T-helper 9 cell (primary cell): ENCODE measurements at regions not wholly inside any gene's neighbourhood (a gene's known extent, or its start where the extent isn't known, plus 50 kb on each side); places are given as distances from the start of the nearest gene placed in this dataset.

Experiments used
- DNase-seq: peaks from one replicate; pipeline ENCODE4 v3.0.0-alpha.2; 2020

- no peak for DNase-seq
These were observed 271.6 kb downstream of the SYK start for GRCh38 chr9:91073049-91073810.

DNA sequence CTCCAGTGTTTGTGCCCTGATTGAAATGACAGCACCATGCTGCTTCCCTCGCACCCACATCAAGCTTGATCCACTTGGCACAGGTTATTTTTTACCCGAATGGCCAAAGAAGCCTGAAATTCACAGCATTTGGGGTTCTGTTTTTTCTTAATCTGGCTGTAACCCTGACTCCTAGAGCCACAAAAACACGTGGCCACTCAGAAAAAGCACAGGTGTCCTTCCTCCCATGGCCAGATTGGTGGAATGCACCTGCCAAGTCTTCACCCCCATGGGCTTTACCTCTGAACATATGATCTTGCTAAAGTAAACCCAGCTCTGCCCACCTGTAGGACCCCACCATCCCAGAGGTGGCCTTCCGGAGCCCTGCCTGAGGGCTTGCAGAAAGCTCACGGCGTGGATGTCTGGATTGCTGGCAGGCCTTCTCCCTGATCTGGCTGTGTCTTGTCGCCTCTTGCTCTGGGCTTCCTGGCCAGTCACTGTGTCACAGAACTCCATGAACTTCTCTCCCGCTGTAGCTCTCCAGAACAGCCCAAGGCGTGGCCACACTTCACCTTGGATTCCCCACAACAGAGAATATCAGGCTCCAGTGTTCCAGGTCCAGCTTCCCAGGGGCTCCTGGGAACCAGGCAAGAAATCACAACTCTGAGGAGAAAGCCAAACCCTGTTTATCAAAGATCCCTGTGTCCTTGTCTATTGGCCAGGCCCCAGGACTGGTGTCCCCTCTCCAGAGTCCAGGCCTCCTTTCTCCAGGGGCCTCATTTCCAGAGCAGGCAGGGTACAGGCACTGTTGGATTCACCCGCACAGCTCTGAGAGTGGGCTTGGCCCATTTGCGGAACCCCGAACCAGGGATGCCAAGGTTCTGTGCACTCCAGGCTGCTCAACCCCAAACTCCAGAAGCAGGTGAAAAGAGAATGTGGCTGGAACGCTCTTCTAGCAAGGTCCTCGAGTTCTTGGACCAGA, 272.5 kb downstream of the SYK start:
- no peak for DNase-seq

DNA sequence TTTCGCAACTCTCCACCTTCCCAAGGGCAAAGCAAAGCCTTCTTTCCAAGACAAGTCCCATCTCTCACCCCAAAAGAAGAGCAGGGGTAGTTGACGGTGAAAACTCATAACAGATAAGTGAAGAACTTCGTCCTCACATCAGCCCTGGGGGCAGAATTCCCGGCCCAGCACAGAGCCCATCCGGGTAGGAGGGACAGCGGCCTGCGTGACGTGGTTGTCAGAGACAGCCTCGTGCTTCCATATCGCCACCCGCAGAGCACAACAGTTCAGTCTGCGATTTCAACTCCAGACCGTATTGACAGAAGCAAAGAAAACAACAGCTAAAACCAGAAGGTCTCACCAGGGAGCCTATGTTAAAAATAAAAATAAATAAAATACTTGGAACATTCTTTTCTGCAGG, 273.2 kb downstream of the SYK start:
- DNase-seq = no peak

GRCh38 chr9:91075279-91075678, 273.7 kb downstream of the SYK start:
- DNase-seq = no peak

GRCh38 chr9:91077624-91078368, 276.2 kb downstream of the SYK start:
- DNase-seq = no peak

GRCh38 chr9:91078369-91078695, 276.7 kb downstream of the SYK start:
- no peak for DNase-seq

- DNase-seq = no peak
These were observed 279.0 kb downstream of the AUH start for GRCh38 chr9:91082731-91083130.

GRCh38 chr9:91084896-91085516, 276.7 kb downstream of the AUH start:
- no peak for DNase-seq

GRCh38 chr9:91085517-91086291, 276.0 kb downstream of the AUH start:
- no peak for DNase-seq

DNA sequence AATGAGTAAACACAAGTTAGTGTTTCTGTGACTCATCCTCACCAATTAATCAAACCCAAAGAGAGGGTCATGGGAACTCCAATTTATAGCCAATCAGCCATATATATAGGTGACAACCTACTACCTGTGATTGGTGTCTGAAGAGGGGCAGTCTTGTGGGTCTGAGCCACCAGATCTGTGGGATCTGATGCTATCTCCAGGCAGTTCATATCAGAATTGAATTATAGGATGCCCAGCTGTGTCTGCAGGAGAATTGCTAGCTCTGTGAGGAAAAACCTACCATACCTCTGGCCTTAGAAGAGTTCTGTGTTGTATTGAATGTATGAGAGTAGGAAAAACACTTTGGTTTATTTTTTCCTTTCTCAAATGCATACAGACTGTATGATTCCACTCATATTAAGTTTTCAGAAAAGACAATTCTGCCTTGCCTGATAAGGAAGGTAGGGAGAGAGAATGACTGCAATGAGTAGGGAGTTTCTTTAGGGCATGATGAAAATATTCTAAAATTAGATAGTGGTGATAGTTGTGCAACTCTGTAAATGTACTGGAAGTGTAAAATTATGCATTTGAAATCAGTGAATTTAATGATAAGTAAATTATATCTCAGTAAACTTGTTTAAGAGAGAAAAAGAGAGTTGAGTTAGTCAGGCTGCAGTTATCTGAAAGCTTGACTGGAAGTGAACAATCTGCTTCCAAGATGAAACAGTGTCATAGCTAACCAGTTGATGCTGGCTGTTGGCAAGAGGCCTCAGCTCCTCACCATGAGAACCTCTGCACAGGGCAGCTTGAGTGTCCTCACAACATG, 274.9 kb downstream of the AUH start:
- DNase-seq = no peak

DNA sequence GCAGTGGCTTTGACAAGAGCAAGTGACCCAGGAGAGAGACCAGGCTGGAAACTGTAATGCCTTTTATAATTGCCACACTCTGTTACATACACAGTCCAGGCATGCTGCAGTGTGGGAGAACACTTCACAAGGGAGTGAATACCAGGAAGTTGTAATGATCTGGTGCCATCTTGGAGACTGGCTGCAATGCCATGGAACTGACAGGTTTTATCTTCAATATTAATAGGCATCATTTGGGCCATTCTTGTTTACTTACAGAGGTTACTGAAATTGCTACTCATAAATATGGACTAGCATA, 274.3 kb downstream of the AUH start:
- DNase-seq = no peak

GRCh38 chr9:91089405-91090129, 272.2 kb downstream of the AUH start:
- no peak for DNase-seq

GRCh38 chr9:91090130-91090410, 271.6 kb downstream of the AUH start:
- no peak for DNase-seq

GRCh38 chr9:91092214-91092613, 269.5 kb downstream of the AUH start:
- no peak for DNase-seq

DNA sequence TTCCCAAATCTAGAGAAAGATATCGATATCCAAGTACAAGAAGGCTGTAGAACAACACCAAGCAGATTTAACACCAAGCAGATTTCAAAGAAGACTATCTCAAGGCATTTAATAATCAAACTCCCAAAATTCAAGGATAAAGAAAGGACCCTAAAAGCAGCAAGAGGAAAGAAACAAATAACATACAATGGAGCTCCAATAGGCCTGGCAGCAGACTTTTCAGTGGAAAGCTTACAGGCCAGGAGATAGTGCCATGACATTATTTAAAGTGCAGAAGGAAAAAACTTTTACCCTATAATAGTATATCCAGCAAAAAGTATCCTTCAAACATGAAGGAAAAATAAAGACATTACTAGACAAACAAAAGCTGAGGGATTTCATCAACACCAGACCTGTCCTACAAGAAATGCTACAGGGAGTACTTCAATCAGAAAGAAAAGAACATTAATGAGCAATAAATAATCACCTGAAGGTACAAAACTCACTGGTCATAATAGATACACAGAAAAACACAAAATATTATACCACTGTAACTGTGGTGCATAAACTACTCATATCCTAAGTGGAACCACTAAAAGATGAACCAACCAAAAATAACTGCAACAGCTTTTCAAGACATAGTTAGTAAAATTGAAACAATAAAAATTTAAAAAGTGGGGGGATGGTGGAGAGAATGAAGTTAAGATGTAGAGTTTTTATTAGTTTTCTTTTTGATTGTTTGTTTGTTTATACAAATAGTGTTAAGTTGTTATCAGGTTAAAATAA, 267.2 kb downstream of the AUH start:
- DNase-seq = no peak

DNA sequence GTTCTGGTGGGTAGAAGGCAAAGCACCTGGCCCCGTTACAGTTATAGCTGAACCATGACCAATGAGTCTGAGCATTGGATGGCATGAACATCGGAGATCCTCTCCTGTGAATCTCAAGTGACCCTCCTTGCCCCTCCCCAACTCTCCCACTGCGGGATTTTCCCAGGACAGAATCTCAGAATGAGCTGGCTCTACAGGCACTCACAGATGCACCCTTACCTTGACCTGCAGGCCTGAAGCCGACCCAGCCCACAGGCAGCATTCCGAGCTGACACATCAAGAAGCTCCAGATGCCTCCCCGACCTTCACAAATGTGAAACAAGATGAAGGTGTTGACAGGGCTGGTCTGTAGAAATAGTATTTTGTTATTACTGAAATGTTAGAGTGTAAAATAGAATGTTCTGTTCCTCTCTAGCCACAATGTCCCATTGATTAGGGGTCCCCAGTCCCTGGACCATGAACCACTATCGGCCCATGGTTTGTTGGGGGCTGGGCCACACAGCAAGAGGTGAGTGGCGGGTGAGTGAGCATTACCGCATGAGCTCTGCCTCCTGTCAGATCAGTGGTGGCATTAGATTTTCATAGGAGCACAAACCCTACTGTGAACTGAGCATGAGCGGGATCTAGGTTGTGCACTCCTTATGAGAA, 263.4 kb downstream of the AUH start:
- DNase-seq = no peak

DNA sequence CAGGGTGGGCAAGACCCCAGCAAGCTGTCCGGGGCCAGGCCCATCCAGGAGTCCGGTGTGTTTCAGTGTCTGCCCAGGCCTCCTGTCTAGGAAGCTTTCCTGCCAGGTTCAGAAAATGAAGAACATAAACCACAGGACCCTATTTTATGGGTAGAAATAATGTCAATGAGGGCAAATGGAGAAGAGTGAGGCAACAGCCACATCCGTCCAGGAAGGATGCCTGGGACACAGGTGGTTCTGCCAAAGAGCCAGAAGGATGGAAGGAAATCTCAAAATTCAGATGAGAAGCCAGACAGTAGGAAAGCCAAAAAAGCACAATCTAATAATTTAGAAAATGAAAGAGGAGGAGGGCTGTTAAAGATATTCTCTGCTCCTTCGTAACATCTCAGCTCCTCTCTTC, 262.3 kb downstream of the AUH start:
- DNase-seq = no peak

GRCh38 chr9:91100878-91101450, 260.8 kb downstream of the AUH start:
- DNase-seq = no peak

DNA sequence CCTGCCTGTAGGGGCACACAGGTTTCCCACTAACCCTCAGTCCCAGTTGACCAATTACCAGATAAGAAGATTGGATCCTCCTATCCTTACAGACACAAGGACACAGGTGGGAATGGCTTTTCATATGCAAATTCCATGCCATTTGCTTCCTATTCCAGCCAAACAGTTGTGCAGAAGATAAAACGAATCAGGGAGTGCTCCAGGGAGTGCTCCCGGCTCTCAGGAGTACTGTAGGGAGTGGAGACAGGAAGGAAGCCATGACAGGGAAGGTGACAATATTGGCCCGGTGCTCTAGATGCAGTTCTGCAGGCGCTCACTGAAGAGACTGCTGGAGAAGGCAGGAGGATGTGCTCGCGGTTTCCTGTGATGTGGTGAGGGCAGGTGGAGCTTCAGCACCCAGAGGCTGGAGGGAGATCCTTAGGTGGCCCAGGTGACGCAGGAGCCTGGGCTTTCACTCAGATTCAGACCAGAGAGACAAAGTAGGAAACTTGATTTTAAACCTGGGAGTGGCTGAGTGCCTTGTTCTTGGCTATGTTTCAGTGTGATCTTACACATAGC, 260.0 kb downstream of the AUH start:
- DNase-seq = peak; percentile 86
